A549 (cell line): ENCODE measurements at regions not wholly inside any gene's neighbourhood (a gene's known extent, or its start where the extent isn't known, plus 50 kb on each side); places are given as distances from the start of the nearest gene placed in this dataset.
"Not testable (repeated sequence)": the region's sequence is repeated elsewhere in the genome, so short reads cannot be mapped to it uniquely, and the experiment has no call there.

Experiments used
- ATAC-seq, 2 experiments: fragments of 200-7000 bp in 1 of 2; fragments of >200 bp in 1 of 2; cut with Nextera tagmentation in 1 of 2; cut with Tn5 transposase in 1 of 2; 3 replicates each; pipeline versions ENCODE4 v1.8.0 to v1.9.1; 2018 to 2020; ENCODE audit warnings: mild to moderate bottlenecking in 1 of 2, moderate library complexity in 1 of 2
- CTCF ChIA-PET: fragments of 300-600 bp; sonication (Branson Sonifier 250); formaldehyde crosslinking; extraction: SDS; loops from one replicate; lab custom pipeline; 2021; ENCODE audit warnings: antibody characterized with exemption, inconsistent platforms; lab: Yijun Ruan, JAX
- POLR2A ChIA-PET: fragments of 350-600 bp; formaldehyde crosslinking; extraction: SDS; loops from one replicate; lab custom pipeline; 2021; ENCODE audit warnings: antibody characterized with exemption, inconsistent platforms; lab: Yijun Ruan, JAX
- DNase-seq, 2 experiments: peaks; one replicate each; pipeline versions ENCODE4 v3.0.0 to v3.0.0-alpha.2; 2011 to 2016; ENCODE audit warnings: low read depth in 1 of 2, low spot score in 1 of 2
- FAIRE-seq: peaks from 2 replicates; lab custom pipeline; 2011; peaks lifted over from hg19 to GRCh38; lab: Jason Lieb, UNC
- H3K27ac ChIP-seq, 2 experiments: fragments of >200 bp; sonication (Bioruptor Twin); formaldehyde crosslinking; 3 replicates each; pipeline ENCODE4 v1.5.1; 2016 to 2017
- H3K4me1 ChIP-seq: fragments of >200 bp; sonication (Bioruptor Twin); formaldehyde crosslinking; 3 replicates; pipeline ENCODE4 v1.6.1; 2016
- H3K4me2 ChIP-seq: fragments of >200 bp; sonication (Bioruptor Twin); formaldehyde crosslinking; 3 replicates; pipeline ENCODE4 v1.6.1; 2016
- H3K4me3 ChIP-seq: fragments of >200 bp; sonication (Bioruptor Twin); formaldehyde crosslinking; 3 replicates; pipeline ENCODE4 v1.5.1; 2016
- H3K9me3 ChIP-seq: fragments of >200 bp; sonication (Bioruptor Twin); formaldehyde crosslinking; 3 replicates; pipeline ENCODE4 v1.6.1; 2016
- CHD2 ChIP-seq: fragments of 150-350 bp; IDR thresholded peaks from 2 replicates; pipeline ENCODE4 v1.6.1; 2014; ENCODE audit warnings: low read length; ENCODE audit not compliant: partially characterized antibody
- NFE2L2 ChIP-seq: fragments of 150-350 bp; conservative IDR thresholded peaks from 2 replicates; pipeline ENCODE4 v1.6.1; 2014; ENCODE audit warnings: low read length
- WGBS: methylation state at CpG from one replicate; pipeline ENCODE4 v1.1.6; 2017; ENCODE audit errors: missing lambda C conversion rate; 5-methylcytosine and 5-hydroxymethylcytosine counted together

DNA sequence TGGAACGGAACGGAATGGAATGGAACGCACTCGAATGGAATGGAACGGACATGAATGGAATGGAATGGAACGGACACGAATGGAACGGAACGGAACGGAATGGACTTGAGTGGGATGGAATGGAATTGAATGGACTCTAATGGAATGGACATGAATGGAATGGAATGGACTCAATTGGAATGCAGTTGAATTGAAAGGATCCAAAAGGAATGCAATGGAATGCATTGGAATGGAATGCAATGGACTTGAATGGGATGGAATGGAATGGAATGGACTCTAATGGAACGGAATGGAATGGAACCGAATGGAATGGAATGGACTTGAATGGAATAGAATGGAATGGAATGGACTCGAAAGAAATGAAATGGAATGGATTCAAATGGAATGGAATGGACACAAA is 102.4 kb upstream of the OR4F16 start:
- peaks cover 5% of the 10 kb centered on the region; the same call in 2 of the 3 replicates for H3K9me3 ChIP-seq
- ChIA-PET POLR2A (no interaction called here), CTCF (no interaction called here)
- H3K27ac ChIP-seq, result no peak overlapping the region
- ATAC-seq, result no peak
- TF ChIP-seq CHD2 (no peak), NFE2L2 (no peak)
- no peak overlapping the region for H3K4me3 ChIP-seq
- FAIRE-seq, result no peak
- H3K4me2 ChIP-seq, result no peak overlapping the region
- H3K4me1 ChIP-seq, result no peaks in the 10 kb centered on the region
- 87% methylated on average over 13 of the region's 13 CpGs for WGBS
- DNase-seq, result peak in 1 of 2 experiments; percentile 24

DNA sequence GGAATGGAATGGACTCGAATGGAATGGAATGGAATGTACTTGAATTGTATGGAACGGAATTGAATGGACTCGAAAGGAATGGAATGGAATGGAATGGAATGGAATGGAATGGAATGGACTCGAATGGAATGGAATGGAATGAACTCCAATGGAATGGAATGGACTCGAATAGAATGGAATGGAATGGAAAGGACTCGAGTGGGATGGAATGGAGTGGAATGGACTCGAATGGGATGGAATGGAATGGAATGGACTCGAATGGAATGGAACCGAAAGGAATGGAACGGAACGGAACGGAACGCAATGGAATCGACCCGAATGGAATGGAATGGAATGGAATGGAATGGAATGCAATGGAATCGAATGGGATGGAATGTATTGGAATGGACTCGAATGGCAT is 103.2 kb upstream of the OR4F16 start:
- DNase-seq, H3K4me1 ChIP-seq, ATAC-seq, H3K4me3 ChIP-seq, FAIRE-seq, POLR2A ChIA-PET, H3K27ac ChIP-seq, H3K9me3 ChIP-seq, CTCF ChIA-PET, H3K4me2 ChIP-seq: not testable (repeated sequence)
- WGBS, result 69% methylated on average over 17 of the region's 17 CpGs

- WGBS, result 62% methylated on average over 10 of the region's 10 CpGs
- H3K27ac ChIP-seq, H3K9me3 ChIP-seq, FAIRE-seq, H3K4me3 ChIP-seq, H3K4me2 ChIP-seq, POLR2A ChIA-PET, ATAC-seq, CTCF ChIA-PET, H3K4me1 ChIP-seq: not testable (repeated sequence)
- peak in 1 of 2 experiments; percentile 6 for DNase-seq
Measured at GRCh38 chr1:790388-790930, 104.0 kb upstream of the OR4F16 start.

DNA sequence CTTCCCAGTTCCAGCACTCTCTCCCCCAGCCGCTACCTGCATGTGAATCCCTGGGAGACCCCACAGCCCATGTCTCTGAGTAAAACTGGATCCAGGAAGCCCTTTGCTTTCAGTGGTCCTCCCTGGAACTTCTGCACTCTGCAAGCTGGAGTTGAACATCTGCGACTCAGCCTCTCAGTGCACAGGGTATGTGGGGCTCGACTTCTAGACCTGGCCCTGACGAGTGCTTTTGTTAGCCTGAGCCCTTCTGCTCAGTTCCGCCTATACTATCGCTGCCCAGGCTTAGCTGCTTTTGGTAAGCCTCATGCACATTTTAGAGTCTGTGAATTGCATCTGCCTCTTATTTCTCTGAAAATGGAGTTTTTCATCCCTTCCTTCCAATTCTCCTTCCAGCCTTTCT is 107.9 kb upstream of the OR4F16 start:
- H3K27ac ChIP-seq, FAIRE-seq, H3K4me1 ChIP-seq, CTCF ChIA-PET, POLR2A ChIA-PET, ATAC-seq, H3K4me3 ChIP-seq, H3K4me2 ChIP-seq, H3K9me3 ChIP-seq, DNase-seq: not testable (repeated sequence)
- WGBS, result 91% methylated on average over 6 of the region's 6 CpGs

- POLR2A ChIA-PET, H3K4me1 ChIP-seq, H3K9me3 ChIP-seq, H3K27ac ChIP-seq, H3K4me2 ChIP-seq, DNase-seq, H3K4me3 ChIP-seq, CTCF ChIA-PET, FAIRE-seq, ATAC-seq: not testable (repeated sequence)
- WGBS, result 87% methylated on average over 9 of the region's 9 CpGs
Measured at GRCh38 chr1:794918-795584, 108.6 kb upstream of the OR4F16 start.

- CTCF ChIA-PET, H3K4me1 ChIP-seq, ATAC-seq, H3K9me3 ChIP-seq, FAIRE-seq, H3K27ac ChIP-seq, H3K4me3 ChIP-seq, POLR2A ChIA-PET, H3K4me2 ChIP-seq, DNase-seq: not testable (repeated sequence)
- WGBS, result 40% methylated on average over 2 of the region's 6 CpGs
Measured at GRCh38 chr1:797649-798048, 111.2 kb upstream of the OR4F16 start.

GRCh38 chr1:800397-800796 is 113.9 kb upstream of the OR4F16 start:
- POLR2A ChIA-PET, H3K4me2 ChIP-seq, H3K4me3 ChIP-seq, CTCF ChIA-PET, ATAC-seq, DNase-seq, H3K9me3 ChIP-seq, FAIRE-seq, H3K27ac ChIP-seq, H3K4me1 ChIP-seq: not testable (repeated sequence)
- 88% methylated on average over 4 of the region's 7 CpGs for WGBS

GRCh38 chr1:804378-805115 is 118.1 kb upstream of the OR4F16 start:
- CTCF ChIA-PET, H3K27ac ChIP-seq, FAIRE-seq, H3K4me1 ChIP-seq, H3K9me3 ChIP-seq, DNase-seq, H3K4me3 ChIP-seq, H3K4me2 ChIP-seq, POLR2A ChIA-PET: not testable (repeated sequence)
- ATAC-seq, result peak; percentile 78 to 92
- 49% methylated on average over 5 of the region's 6 CpGs for WGBS

DNA sequence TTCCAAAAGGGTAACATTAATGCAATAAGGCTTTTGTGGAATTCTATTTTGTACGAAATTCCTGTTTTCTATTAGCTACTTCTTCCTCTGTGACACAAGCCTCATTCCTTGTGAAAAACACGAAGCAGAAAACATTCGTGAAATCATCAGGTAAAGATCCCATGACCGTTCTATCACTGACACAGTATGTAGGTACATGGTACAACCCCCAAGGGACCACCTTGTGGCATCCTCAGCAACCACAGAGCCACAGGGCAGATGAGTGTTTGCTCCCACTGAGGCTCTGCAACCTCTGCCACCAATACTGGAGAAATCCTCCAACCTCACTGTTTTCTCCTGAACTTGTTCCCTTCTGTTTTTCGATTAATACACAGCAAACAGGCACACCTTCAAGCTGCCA is 118.4 kb upstream of the SAMD11 start:
- DNase-seq, H3K27ac ChIP-seq, H3K4me1 ChIP-seq, ATAC-seq, FAIRE-seq, H3K4me3 ChIP-seq, POLR2A ChIA-PET, H3K9me3 ChIP-seq, H3K4me2 ChIP-seq, CTCF ChIA-PET: not testable (repeated sequence)
- WGBS, result 92% methylated on average over 5 of the region's 5 CpGs

DNA sequence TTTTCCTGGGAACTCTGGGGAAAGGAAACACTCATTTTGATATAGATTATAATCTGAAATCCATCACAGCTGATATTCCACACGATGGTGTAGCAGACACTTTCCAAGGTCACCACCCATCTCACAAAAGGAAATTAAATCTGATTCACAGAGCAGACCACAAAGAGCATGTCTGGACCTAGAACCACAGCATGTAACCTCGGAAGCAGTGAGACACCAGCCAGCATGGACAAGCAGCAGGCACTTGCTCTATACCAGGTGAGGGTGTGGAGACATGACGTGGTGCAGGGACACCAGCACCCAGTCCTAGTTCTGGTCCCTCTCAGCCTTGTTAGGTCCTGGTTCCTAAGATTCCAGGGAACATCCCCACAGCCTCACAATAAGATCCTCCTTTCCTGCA is 116.7 kb upstream of the SAMD11 start:
- no CpG with 5 or more reads among the region's 3 CpGs for WGBS
- ATAC-seq, FAIRE-seq: not testable (repeated sequence)

More for the DNA sequence above, 116.7 kb upstream of the SAMD11 start:
- CTCF ChIA-PET, POLR2A ChIA-PET, DNase-seq, H3K4me3 ChIP-seq, H3K4me1 ChIP-seq, H3K27ac ChIP-seq, H3K9me3 ChIP-seq, H3K4me2 ChIP-seq: not testable (repeated sequence)
